Fibroblast of villous mesenchyme (primary cell): ENCODE measurements at regions not wholly inside any gene's neighbourhood (a gene's known extent, or its start where the extent isn't known, plus 50 kb on each side); places are given as distances from the start of the nearest gene placed in this dataset.

ENCODE experiments used
- DNase-seq: peaks from one replicate; pipeline ENCODE4 v3.0.0-alpha.2; 2010; ENCODE audit warnings: low read depth
- H3K4me3 ChIP-seq: 2 replicates; pipeline ENCODE4 v1.5.1; 2011; ENCODE audit warnings: low read depth, mild to moderate bottlenecking, low read length
- TF ChIP-seq, protein P1 (sequence below): IDR thresholded peaks from 2 replicates; pipeline ENCODE4 v1.5.1; 2012; ENCODE audit warnings: low read depth, mild to moderate bottlenecking, low read length; ENCODE audit not compliant: insufficient read depth

DNA sequence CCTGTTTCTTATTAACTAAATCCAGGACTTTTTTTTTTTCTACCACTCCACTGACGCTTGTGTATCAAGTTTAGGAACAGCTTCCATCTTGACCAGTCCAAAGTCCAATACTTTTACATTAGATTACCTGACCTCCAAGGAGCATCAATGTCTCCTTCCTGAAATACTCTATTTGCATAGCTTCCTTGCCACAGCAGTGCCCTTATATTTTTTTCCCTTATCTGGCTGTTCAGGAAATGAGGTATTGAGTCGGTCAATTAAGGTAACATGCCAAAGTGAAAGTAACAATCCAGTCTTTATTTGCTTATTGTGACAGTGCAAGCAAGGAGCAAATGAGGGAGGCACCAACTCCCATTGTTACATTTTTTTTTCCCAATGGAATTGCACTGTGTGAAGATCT, 730.8 kb upstream of the NDST4 start:
- no peak overlapping the region for H3K4me3 ChIP-seq
- DNase-seq: no peak
- TF ChIP-seq, protein P1, sequence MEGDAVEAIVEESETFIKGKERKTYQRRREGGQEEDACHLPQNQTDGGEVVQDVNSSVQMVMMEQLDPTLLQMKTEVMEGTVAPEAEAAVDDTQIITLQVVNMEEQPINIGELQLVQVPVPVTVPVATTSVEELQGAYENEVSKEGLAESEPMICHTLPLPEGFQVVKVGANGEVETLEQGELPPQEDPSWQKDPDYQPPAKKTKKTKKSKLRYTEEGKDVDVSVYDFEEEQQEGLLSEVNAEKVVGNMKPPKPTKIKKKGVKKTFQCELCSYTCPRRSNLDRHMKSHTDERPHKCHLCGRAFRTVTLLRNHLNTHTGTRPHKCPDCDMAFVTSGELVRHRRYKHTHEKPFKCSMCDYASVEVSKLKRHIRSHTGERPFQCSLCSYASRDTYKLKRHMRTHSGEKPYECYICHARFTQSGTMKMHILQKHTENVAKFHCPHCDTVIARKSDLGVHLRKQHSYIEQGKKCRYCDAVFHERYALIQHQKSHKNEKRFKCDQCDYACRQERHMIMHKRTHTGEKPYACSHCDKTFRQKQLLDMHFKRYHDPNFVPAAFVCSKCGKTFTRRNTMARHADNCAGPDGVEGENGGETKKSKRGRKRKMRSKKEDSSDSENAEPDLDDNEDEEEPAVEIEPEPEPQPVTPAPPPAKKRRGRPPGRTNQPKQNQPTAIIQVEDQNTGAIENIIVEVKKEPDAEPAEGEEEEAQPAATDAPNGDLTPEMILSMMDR: no peak

DNA sequence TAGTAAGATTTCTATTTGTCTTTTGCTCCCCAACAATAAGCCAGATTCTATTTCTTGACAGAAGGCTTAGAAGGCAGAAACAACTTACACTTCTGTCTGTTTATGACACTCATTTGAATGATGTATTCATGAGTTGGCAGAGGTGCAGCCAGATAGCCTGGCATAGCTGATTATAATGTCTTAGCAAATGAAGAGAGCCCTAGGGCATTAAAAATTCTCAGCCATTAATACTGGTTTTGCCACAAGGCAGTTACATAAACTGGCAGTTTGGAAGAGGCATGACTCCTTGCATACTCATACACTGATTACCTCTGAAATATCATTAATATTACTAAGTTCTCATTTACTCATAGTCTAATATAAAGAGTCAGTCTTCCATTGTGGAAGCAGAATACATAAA, 728.5 kb upstream of the NDST4 start:
- DNase-seq: no peak
- H3K4me3 ChIP-seq: no peak overlapping the region
- TF ChIP-seq, protein P1: no peak

DNA sequence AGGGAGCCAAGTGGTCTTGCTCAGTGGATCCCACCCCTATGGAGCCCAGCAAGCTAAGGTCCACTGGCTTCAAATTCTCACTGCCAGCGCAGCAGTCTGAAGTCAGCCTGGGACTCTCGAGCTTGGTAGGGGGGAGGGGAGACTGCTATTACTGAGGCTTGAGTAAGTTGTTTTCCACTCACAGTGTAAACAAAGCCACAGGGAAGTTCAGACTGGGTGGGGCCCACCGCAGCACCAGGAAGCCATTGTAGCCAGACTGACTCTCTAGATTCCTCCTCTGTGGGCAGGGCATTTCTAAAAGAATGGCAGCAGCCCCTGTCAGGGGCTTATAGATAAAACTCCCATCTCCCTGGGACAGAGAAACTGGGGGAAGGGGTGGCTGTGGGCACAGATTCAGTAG, 721.0 kb upstream of the NDST4 start:
- no peak for DNase-seq
- H3K4me3 ChIP-seq: no peak overlapping the region
- TF ChIP-seq, protein P1: no peak

DNA sequence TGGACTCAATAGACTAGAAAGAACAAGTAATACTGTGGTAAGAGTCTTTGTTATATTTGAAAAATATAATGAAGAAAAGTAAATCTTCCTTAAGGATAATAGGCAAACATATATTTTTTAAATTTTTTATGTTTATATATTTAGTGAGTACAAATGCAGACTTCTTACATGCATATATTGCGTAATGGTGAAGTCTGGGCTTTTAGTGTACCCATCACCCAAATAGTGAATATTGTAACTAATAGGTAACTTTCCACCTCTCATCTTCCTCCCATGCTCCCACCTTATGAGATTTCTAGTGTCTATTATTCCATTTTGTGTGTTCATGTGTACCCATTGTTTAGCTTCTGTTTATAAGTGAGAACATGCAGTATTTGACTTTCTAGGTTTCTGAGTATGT, 711.2 kb upstream of the NDST4 start:
- no peak overlapping the region for H3K4me3 ChIP-seq
- DNase-seq: no peak
- TF ChIP-seq, protein P1: no peak

DNA sequence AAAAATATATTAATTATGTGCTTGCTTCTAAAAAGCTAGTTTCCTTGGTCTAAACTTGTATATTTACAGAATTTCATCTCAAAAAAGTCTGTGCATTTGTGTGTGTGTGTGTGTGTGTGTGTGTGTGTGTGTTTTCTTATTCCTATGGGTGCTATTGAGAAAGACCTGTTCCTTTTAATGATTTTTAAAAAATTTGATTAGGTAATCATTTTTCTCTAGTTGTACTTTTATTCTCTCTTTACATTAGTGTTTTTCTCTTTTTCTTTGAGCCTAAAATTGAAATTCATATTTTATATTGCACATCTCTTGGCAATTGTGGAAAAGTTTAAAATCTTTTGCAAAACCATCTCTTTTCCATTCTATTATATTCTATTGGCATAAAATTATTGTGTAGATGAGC, 690.4 kb upstream of the NDST4 start:
- DNase-seq: no peak
- TF ChIP-seq, protein P1: no peak
- H3K4me3 ChIP-seq: no peak overlapping the region

DNA sequence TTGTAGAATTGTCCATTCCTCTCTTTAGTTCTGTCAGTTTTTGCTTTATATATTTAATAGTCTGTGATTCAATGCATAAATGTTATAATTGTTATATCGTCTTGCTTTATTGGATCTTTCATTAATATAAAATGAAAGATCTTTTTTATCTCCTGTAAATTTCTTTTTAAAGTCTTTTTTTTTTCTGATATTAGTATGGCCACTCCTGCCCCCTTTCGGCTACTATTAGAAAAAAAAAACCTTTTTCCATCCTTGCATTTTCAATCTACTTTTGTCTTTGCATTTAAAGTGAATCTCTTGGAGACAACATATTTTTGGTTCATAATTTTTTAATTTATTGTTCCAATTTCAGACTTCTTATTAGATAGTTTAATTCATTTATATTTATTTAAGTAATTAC, 677.4 kb upstream of the NDST4 start:
- DNase-seq: no peak

More for the DNA sequence above, 677.4 kb upstream of the NDST4 start:
- no peak overlapping the region for H3K4me3 ChIP-seq
- TF ChIP-seq, protein P1: no peak
